GM23248 (cell line): ENCODE measurements at regions not wholly inside any gene's neighbourhood (a gene's known extent, or its start where the extent isn't known, plus 50 kb on each side); places are given as distances from the start of the nearest gene placed in this dataset.

Experiments
- DNase-seq: peaks from one replicate; pipeline ENCODE4 v3.0.0-alpha.2; 2015
- H2AFZ ChIP-seq: fragments of 200-600 bp; sonication (generic); 2 replicates; pipeline ENCODE4 v1.6.1; 2016; ENCODE audit warnings: antibody characterized with exemption
- H3F3A ChIP-seq: fragments of 200-600 bp; sonication (generic); 2 replicates; pipeline ENCODE4 v1.6.1; 2016; ENCODE audit warnings: mild to moderate bottlenecking, antibody characterized with exemption, mixed run types; ENCODE audit not compliant: insufficient read depth
- H3K27ac ChIP-seq: fragments of 200-600 bp; sonication (generic); 2 replicates; pipeline ENCODE4 v1.5.1; 2016; ENCODE audit warnings: mild to moderate bottlenecking
- H3K27me3 ChIP-seq: fragments of 200-600 bp; sonication (generic); replicated peaks from 2 replicates; pipeline ENCODE4 v1.6.1; 2016; ENCODE audit warnings: mild to moderate bottlenecking; ENCODE audit not compliant: insufficient read depth
- H3K36me3 ChIP-seq: fragments of 200-600 bp; sonication (generic); 2 replicates; pipeline ENCODE4 v1.6.1; 2016; ENCODE audit warnings: low read depth, mild to moderate bottlenecking
- H3K4me1 ChIP-seq: fragments of 200-600 bp; sonication (generic); 2 replicates; pipeline ENCODE4 v1.6.1; 2016; ENCODE audit warnings: mild to moderate bottlenecking; ENCODE audit not compliant: insufficient read depth
- H3K4me2 ChIP-seq: fragments of 200-600 bp; sonication (generic); one replicate; pipeline ENCODE4 v1.6.1; 2016; ENCODE audit warnings: mild to moderate bottlenecking; ENCODE audit not compliant: unreplicated experiment
- H3K4me3 ChIP-seq: fragments of 200-600 bp; sonication (generic); 2 replicates; pipeline ENCODE4 v1.5.1; 2016; ENCODE audit warnings: mild to moderate bottlenecking
- H3K79me2 ChIP-seq: fragments of 200-600 bp; sonication (generic); 2 replicates; pipeline ENCODE4 v1.6.1; 2016; ENCODE audit warnings: mild to moderate bottlenecking; ENCODE audit not compliant: insufficient read depth
- H3K9ac ChIP-seq: fragments of 200-600 bp; sonication (generic); 2 replicates; pipeline ENCODE4 v1.6.1; 2016; ENCODE audit warnings: mild to moderate bottlenecking
- H3K9me2 ChIP-seq: fragments of 200-600 bp; sonication (generic); 2 replicates; pipeline ENCODE4 v1.6.1; 2016; ENCODE audit warnings: mixed run types, mild to moderate bottlenecking, moderate library complexity; ENCODE audit not compliant: insufficient read depth
- H3K9me3 ChIP-seq: fragments of 200-600 bp; sonication (generic); one replicate; pipeline ENCODE4 v1.6.1; 2017; ENCODE audit warnings: low read depth
- H4K20me1 ChIP-seq: fragments of 200-600 bp; sonication (generic); 2 replicates; pipeline ENCODE4 v1.6.0; 2016; ENCODE audit not compliant: insufficient read depth
- EZH2 ChIP-seq: fragments of 200-600 bp; sonication (generic); IDR thresholded peaks from 2 replicates; pipeline ENCODE4 v1.6.1; 2018; ENCODE audit warnings: antibody characterized with exemption, mild to moderate bottlenecking; ENCODE audit not compliant: insufficient read depth, poor library complexity, severe bottlenecking
- EZH2phosphoT487 ChIP-seq: fragments of 200-600 bp; sonication (generic); IDR thresholded peaks from 2 replicates; pipeline ENCODE4 v1.6.1; 2018; ENCODE audit warnings: antibody characterized with exemption, moderate library complexity, mild to moderate bottlenecking, low read depth; ENCODE audit not compliant: insufficient read depth
- WGBS, 2 experiments: methylation state at CpG; one replicate each; pipeline ENCODE4 v1.1.6; 2015 to 2017; ENCODE audit warnings: low lambda C conversion rate in 2 of 2, low coverage in 1 of 2; ENCODE audit errors: missing lambda C conversion rate in 2 of 2; 5-methylcytosine and 5-hydroxymethylcytosine counted together
- in situ Hi-C: fragments of 300-500 bp; cut with MboI; formaldehyde crosslinking; loops from 2 replicates; pipeline ENCODE4 v1.15.0; 2020

- Histone ChIP-seq H4K20me1 (no peaks in the 10 kb centered on the region), H3K27ac (no peak overlapping the region), H2AFZ (no peak overlapping the region), H3K36me3 (no peaks in the 10 kb centered on the region), H3K4me3 (no peak overlapping the region), H3K79me2 (no peaks in the 10 kb centered on the region), H3K9me2 (no peaks in the 10 kb centered on the region), H3K9ac (no peak overlapping the region), H3K4me1 (no peaks in the 10 kb centered on the region), H3F3A (no peaks in the 10 kb centered on the region), H3K27me3 (no peaks in the 10 kb centered on the region), H3K9me3 (no peaks in the 10 kb centered on the region), H3K4me2 (no peak overlapping the region)
- TF ChIP-seq EZH2phosphoT487 (no peak), EZH2 (no peak)
- 4 to 12% methylated on average over 2 of the region's 2 CpGs for WGBS, 2 experiments
- DNase-seq = no peak
- in situ Hi-C loops = no loop called here
Measured at GRCh38 chr9:73806876-73807275, 655.2 kb downstream of the ANXA1 start.

GRCh38 chr9:73807952-73808351 lies 656.3 kb downstream of the ANXA1 start:
- Histone ChIP-seq H3K36me3 (no peaks in the 10 kb centered on the region), H3K9me2 (no peaks in the 10 kb centered on the region), H3K4me3 (no peak overlapping the region), H3K27ac (no peak overlapping the region), H3K27me3 (no peaks in the 10 kb centered on the region), H3K9ac (no peak overlapping the region), H4K20me1 (no peaks in the 10 kb centered on the region), H3F3A (no peaks in the 10 kb centered on the region), H3K79me2 (no peaks in the 10 kb centered on the region), H3K9me3 (no peaks in the 10 kb centered on the region), H2AFZ (no peak overlapping the region), H3K4me2 (no peak overlapping the region), H3K4me1 (no peaks in the 10 kb centered on the region)
- 13 to 15% methylated on average over 1 of the region's 1 CpG for WGBS, 2 experiments
- no peak for DNase-seq
- in situ Hi-C loops = no loop called here
- TF ChIP-seq EZH2 (no peak), EZH2phosphoT487 (no peak)

- no peak overlapping the region for H3K9ac ChIP-seq
- in situ Hi-C loops = no loop called here
- no peak overlapping the region for H3K27ac ChIP-seq
- no peak for DNase-seq
- TF ChIP-seq EZH2phosphoT487 (no peak), EZH2 (no peak)
- no peaks in the 10 kb centered on the region for H3K79me2 ChIP-seq
- H3F3A ChIP-seq = no peaks in the 10 kb centered on the region
- H3K4me2 ChIP-seq = no peak overlapping the region
- no peak overlapping the region for H2AFZ ChIP-seq
- H3K36me3 ChIP-seq = no peaks in the 10 kb centered on the region
- no peaks in the 10 kb centered on the region for H3K9me2 ChIP-seq
- H3K9me3 ChIP-seq = no peaks in the 10 kb centered on the region
- WGBS, 2 experiments = 5 to 9% methylated on average over 3 of the region's 3 CpGs
- no peak overlapping the region for H3K4me3 ChIP-seq
- H3K4me1 ChIP-seq = no peaks in the 10 kb centered on the region
- no peaks in the 10 kb centered on the region for H3K27me3 ChIP-seq
- H4K20me1 ChIP-seq = no peaks in the 10 kb centered on the region
Measured at GRCh38 chr9:73810585-73811215, 659.0 kb downstream of the ANXA1 start.

GRCh38 chr9:73813546-73813945 lies 661.9 kb downstream of the ANXA1 start:
- Histone ChIP-seq H4K20me1 (no peaks in the 10 kb centered on the region), H3K27ac (no peak overlapping the region), H3K4me1 (no peaks in the 10 kb centered on the region), H2AFZ (no peak overlapping the region), H3K9me2 (no peaks in the 10 kb centered on the region), H3K9me3 (no peaks in the 10 kb centered on the region), H3K79me2 (no peaks in the 10 kb centered on the region), H3K27me3 (no peaks in the 10 kb centered on the region), H3K36me3 (no peaks in the 10 kb centered on the region), H3K4me2 (no peak overlapping the region), H3F3A (no peaks in the 10 kb centered on the region), H3K9ac (no peak overlapping the region), H3K4me3 (no peak overlapping the region)
- 11 to 21% methylated on average over 2 of the region's 2 CpGs for WGBS, 2 experiments
- TF ChIP-seq EZH2phosphoT487 (no peak), EZH2 (no peak)
- in situ Hi-C loops = no loop called here
- no peak for DNase-seq

- Histone ChIP-seq H3F3A (no peaks in the 10 kb centered on the region), H3K27ac (no peak overlapping the region), H3K27me3 (no peaks in the 10 kb centered on the region), H3K4me1 (no peaks in the 10 kb centered on the region), H3K36me3 (no peaks in the 10 kb centered on the region), H3K4me3 (no peak overlapping the region), H2AFZ (no peak overlapping the region), H3K9me2 (no peaks in the 10 kb centered on the region), H4K20me1 (no peaks in the 10 kb centered on the region), H3K4me2 (no peak overlapping the region), H3K79me2 (no peaks in the 10 kb centered on the region), H3K9ac (no peak overlapping the region), H3K9me3 (no peaks in the 10 kb centered on the region)
- DNase-seq = no peak
- WGBS, 2 experiments = 31 to 38% methylated on average over 12 of the region's 12 CpGs
- in situ Hi-C loops = no loop called here
- TF ChIP-seq EZH2 = no peak
- no peak for TF ChIP-seq EZH2phosphoT487
Measured at GRCh38 chr9:73816905-73817304, 665.2 kb downstream of the ANXA1 start.
